HG02938 (cell line): ENCODE measurements at regions not wholly inside any gene's neighbourhood (a gene's known extent, or its start where the extent isn't known, plus 50 kb on each side); places are given as distances from the start of the nearest gene placed in this dataset.
"Not testable (repeated sequence)": the region's sequence is repeated elsewhere in the genome, so short reads cannot be mapped to it uniquely, and the experiment has no call there.

ENCODE experiments used
- ATAC-seq: cut with Tn5 transposase; IDR thresholded peaks from one replicate; pipeline ENCODE4 v1.9.1; 2021; ENCODE audit warnings: mild to moderate bottlenecking, moderate library complexity; ENCODE audit not compliant: unreplicated experiment

- ATAC-seq: no peak
Observed at GRCh38 chr6:43893073-43893472, 123.1 kb downstream of the VEGFA start.

DNA sequence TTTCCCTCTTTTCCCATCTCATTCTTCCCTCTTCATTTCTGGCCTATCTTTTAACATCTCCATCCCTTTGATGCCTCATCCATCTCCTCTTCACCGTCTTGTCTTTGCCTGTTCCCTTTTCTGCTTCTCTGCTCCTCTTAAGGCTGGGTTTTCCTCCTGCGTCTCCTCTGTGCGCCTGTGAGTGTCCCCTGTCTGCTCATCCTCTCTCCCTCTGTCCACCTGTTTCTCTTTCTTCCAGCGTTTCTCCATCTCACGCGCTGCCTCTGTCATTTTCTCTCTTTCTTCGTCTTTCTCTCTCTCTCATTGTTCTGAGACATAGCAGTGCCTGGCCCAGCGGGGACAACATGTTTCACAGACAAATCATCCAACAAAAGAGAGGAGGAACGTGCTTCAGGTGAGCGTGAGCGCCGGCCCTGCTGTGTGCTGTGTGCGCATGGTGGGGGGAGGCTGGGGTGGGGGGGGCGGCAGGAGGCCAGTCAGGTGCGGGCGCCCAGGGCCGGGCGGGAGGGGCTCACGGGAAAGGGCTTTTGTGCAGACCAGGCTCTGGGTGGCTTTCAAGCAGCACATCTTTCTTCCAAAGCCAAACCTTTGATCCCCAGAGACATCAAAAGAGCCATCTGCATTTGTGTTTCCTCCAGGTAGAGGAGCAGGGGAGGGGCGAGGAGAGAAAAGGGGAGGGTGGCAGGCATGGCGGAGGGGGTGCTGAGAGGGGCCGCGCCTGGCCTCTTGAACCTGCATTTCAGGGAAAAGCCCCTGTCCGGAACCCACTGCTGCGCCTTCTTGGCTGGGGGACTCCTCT lies 121.3 kb downstream of the VEGFA start:
- no peak for ATAC-seq

- ATAC-seq: no peak
Observed at GRCh38 chr6:43890197-43891062, 120.4 kb downstream of the VEGFA start.

DNA sequence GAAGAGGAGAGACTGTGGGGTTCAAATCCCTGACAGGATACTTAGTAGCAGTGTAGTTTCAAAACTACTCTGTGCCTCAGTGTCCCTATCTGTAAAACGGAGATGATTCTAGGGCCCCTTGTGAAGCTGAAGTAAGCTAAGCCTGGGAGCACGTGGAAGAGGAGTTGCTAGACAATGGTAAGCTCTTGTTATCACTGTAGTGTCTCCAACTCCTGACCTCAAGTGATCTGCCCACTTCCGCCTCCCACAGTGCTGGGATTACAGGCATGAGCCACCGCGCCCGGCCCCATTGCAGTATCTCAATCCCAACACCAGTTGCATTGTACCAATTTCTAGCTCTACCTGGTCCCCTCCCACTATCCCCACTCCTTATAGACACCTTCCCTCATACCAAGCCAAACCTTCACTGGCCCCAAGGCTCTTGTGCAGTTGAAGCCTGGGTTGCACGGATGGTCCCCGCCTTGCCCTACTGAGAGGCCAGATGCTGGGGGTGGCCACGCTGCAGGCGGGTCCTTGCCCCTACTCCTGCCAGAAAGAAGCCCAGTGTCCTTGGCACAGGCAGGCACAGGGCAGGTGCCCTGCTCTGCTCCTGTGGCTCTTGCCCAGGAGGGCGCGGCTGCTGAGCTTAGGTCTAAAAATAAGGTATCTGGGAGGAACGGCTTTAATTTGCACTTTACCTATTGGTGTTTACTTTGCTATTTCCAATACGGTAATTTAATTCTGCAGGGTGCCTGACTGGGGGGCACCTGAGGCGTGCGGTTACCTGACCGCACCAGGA lies 118.1 kb downstream of the VEGFA start:
- ATAC-seq: no peak

- no peak for ATAC-seq
Observed at GRCh38 chr6:43887340-43887858, 117.4 kb downstream of the VEGFA start.

DNA sequence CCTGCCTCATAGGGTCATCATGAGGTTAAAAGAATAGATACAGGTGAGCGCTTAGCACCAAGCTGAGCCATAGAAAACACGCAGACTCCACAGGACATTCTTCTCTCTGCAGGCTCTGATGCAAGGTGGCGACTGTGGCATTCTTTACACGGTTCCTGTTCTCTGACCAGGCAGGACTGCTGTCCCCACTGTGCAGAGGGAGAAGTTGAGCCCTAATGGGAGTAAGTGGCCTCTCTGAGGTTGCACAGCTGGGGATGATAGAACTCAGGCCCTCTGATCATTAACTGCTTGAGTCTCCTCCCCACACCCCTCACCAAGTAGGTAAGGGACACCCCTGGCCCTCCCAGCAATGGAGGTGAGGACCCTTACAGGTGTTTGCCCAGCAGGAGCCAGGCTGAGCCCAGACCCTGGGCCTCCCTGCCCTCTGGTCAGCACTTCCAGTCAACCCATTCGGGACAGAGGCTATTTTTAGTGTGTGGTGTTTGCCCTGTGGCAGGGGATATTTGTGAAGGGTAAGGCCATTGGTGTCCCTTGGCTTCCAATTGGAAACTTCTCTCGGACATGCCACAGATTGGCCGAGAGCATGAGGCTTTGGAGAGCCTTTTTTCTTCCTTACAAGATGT lies 116.8 kb downstream of the VEGFA start:
- ATAC-seq: no peak

- ATAC-seq: no peak
Observed at GRCh38 chr6:43886067-43886461, 116.1 kb downstream of the VEGFA start.

GRCh38 chr6:43885399-43886066 lies 115.5 kb downstream of the VEGFA start:
- ATAC-seq: no peak

- no peak for ATAC-seq
Observed at GRCh38 chr6:43884652-43885022, 114.6 kb downstream of the VEGFA start.

DNA sequence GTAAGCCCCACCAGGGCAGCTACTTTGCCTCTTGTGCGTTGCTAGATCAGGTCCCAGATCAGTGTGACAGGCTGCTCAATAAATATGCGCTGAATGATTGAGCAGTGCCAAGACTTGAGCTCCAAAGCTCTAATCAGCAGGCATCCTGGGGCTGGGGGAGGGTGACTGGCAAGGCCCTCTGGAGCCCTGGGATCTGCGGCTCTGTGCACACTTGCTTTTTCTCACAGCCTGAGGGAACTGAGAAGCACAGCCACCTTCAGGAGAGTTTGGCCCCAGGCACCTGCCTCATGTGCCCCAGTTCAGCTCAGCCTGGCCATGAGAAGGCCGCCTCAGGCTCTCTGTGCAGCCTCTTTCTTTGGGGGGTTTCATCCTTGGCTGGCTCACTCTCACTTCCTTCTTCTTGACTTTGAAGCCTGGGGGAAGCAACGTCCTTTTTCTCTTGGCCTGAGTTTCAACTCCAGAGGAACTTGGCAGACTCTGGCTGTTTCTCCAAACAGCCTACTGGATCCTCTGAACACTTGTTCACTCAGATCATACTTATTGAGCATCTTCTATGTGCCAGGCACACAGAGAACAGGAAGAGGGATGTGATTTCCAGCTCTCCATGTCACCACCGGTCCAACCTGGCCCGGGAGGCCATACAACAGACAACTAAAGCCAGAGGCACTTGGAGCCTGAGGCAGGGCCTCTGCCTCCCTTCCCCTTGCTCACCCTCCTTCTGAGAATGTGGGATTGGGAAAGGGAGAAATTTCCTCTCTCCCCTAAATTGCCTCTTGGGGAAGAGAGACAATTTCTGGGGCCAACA lies 114.0 kb downstream of the VEGFA start:
- ATAC-seq: no peak

DNA sequence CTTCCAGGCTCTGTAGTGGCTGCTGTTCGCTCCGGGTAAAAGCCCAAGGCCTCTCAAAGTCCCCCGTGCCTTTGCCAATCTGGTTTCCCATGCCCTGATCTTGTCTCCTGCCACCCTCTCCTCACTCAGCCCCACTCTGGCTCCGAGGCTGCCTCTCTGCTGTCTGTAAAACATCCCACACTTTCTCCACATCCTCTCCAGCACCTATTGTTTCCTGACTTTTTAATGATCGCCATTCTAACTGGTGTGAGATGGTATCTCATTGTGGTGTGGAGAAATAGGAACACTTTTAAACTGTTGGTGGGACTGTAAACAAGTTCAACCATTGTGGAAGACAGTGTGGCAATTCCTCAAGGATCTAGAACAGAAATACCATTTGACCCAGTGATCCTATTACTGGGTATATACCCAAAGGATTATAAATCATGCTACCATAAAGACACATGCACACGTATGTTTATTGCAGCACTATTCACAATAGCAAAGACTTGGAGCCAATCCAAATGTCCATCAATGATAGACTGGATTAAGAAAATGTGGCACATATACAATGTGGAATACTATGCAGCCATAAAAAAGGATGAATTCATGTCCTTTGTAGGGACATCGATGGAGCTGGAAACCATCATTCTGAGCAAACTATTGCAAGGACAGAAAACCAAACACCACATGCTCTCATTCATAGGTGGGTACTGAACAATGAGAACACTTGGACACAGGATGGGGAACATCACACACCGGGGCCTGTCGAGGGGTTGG lies 112.9 kb downstream of the VEGFA start:
- not testable (repeated sequence) for ATAC-seq

DNA sequence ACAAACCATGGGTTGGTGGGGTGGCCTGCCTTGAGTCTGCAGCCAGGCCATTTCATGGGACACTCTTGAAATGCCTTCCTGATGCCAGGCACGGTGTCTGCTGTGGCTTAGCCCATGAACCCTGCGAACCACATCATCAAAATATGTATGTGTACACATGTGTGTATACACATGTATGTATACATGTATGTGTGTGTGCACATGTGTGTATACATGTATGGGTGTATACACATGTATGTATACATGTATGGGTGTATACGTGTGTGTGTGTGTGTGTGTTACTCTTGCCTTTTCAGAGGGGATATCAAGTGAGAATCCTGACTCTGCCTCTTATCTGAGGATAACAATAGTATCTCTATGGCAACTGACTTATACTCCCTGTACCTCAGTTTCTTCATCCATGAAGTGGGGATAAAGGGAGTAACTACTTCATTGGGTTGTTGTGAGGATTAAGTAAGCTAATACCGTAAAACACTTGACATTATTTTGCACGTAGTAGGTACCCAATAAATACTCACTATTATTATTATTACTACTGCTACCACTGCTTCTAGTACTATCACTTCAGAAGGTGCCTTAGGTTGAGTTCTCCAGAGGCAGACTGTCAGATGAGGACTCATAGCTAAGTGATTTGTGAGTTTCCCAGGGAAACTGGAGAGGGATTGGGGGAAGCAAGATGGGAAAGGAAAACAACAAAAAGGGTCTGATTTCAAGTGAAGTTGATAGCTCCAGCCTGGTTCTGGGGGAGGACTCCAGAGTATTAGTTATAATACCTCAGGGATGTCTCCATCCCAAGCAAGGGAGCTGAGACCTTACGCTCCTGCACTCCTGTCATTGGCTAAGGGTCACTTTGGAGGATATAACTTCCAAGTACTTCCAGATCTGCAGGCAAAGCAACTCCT lies 110.5 kb downstream of the VEGFA start:
- no peak for ATAC-seq

DNA sequence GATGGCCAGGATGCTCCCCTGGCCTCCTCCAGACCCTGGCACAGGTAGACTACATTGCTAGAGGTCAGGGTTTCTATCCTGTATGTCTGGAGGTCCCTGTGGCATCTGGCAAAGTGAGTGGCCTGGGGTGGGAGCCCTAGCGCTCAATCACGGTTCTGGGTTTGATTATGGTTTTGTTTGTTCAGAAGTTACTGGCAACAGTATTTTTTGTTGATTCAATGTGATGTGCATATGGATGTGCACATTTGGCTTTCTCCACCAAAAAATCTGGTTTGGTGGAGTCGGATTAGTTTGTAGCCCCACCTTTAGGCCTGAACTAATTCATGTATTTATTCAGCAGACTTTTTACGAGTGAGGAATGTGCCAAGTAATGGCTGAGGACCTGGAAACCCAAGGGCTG lies 109.7 kb downstream of the VEGFA start:
- ATAC-seq: no peak

GRCh38 chr6:43878823-43879495 lies 108.9 kb downstream of the VEGFA start:
- no peak for ATAC-seq

DNA sequence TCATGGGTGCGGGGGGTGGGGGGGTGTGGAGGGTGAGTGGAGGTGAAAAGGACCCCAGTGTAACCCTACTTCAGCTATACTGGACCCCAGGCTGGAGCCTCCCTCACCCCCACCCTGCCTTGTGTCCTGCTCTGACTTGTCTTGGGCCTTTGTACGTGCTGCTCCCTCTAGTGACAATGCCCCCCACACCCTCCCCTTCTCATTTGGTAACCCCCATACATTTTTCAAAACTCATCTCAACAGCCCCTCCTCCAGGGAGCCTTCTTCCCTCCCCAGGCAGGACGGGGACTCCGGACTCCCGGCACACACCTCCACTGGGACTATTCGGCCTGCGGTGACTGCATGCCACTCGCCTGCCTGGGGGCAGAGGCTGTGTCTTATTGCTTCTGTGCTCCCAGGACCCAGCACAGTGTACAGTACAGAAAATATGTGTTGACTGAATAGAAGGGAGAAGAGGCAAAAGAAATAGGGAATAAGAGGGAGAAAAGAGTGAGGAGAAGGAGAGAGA lies 108.2 kb downstream of the VEGFA start:
- no peak for ATAC-seq

- no peak for ATAC-seq
Observed at GRCh38 chr6:43877463-43878126, 107.6 kb downstream of the VEGFA start.
